IMR-90 (cell line): ENCODE measurements at regions not wholly inside any gene's neighbourhood (a gene's known extent, or its start where the extent isn't known, plus 50 kb on each side); places are given as distances from the start of the nearest gene placed in this dataset.

Experiments
- ATAC-seq: fragments of 200-7000 bp; cut with Tn5 transposase; 2 replicates; pipeline ENCODE4 v1.9.1; 2020; ENCODE audit warnings: low read depth, mild to moderate bottlenecking, moderate library complexity
- BruUV-seq: library from RNA; stranded (reverse); fragments of 400-500 nt; replicated peaks from 2 replicates; lab custom pipeline; 2021; lab: Mats Ljungman, UMichigan
- CTCF ChIA-PET: fragments of 300-600 bp; formaldehyde crosslinking; extraction: SDS; loops from one replicate; lab custom pipeline; 2021; ENCODE audit warnings: antibody characterized with exemption; lab: Yijun Ruan, JAX
- POLR2A ChIA-PET: fragments of 300-600 bp; sonication (Branson Sonifier 250); formaldehyde crosslinking; loops from one replicate; lab custom pipeline; 2022; ENCODE audit warnings: antibody characterized with exemption; ENCODE audit not compliant: unreplicated experiment; lab: Charles Lee
- DNase-seq: peaks from one replicate; pipeline ENCODE4 v3.0.0; 2013
- H2AFZ ChIP-seq: replicated peaks from 2 replicates; pipeline ENCODE3; 2013; ENCODE audit warnings: low read length, mild to moderate bottlenecking; ENCODE audit not compliant: poor library complexity
- H2AK5ac ChIP-seq: 2 replicates; pipeline ENCODE4 v1.6.1; 2013; ENCODE audit warnings: low read depth, low read length, inconsistent platforms
- H2AK9ac ChIP-seq: replicated peaks from 2 replicates; pipeline ENCODE3; 2013; ENCODE audit warnings: mild to moderate bottlenecking, low read depth, low read length, moderate library complexity; ENCODE audit not compliant: poor library complexity
- H2BK120ac ChIP-seq: 2 replicates; pipeline ENCODE4 v1.6.1; 2013; ENCODE audit warnings: low read depth, low read length, inconsistent platforms
- H2BK15ac ChIP-seq: 3 replicates; pipeline ENCODE4 v1.6.1; 2013; ENCODE audit warnings: low read depth, low read length, inconsistent platforms
- H2BK20ac ChIP-seq: 2 replicates; pipeline ENCODE4 v1.6.1; 2013; ENCODE audit warnings: low read depth, mild to moderate bottlenecking, inconsistent platforms, low read length, moderate library complexity
- H2BK5ac ChIP-seq: 2 replicates; pipeline ENCODE4 v1.6.1; 2013; ENCODE audit warnings: mild to moderate bottlenecking, low read depth, low read length, inconsistent platforms; ENCODE audit not compliant: poor library complexity, severe bottlenecking
- H3K14ac ChIP-seq: replicated peaks from 2 replicates; pipeline ENCODE4 v1.6.1; 2013; ENCODE audit warnings: low read depth, low read length, inconsistent platforms
- H3K18ac ChIP-seq: 2 replicates; pipeline ENCODE4 v1.6.1; 2013; ENCODE audit warnings: low read depth, low read length, control low read depth
- H3K23ac ChIP-seq: 2 replicates; pipeline ENCODE4 v1.6.1; 2013; ENCODE audit warnings: low read depth, low read length, inconsistent platforms
- H3K27ac ChIP-seq: 2 replicates; pipeline ENCODE4 v1.5.1; 2013; ENCODE audit warnings: mild to moderate bottlenecking, control low read depth, low read length; ENCODE audit not compliant: insufficient read depth
- H3K27me3 ChIP-seq: 2 replicates; pipeline ENCODE4 v1.6.1; 2013; ENCODE audit warnings: low read length; ENCODE audit not compliant: control insufficient read depth, insufficient read depth
- H3K36me3 ChIP-seq: 2 replicates; pipeline ENCODE4 v1.6.1; 2013; ENCODE audit warnings: low read length, mixed read lengths; ENCODE audit not compliant: control insufficient read depth, insufficient read depth
- H3K4ac ChIP-seq: 2 replicates; pipeline ENCODE4 v1.6.1; 2013; ENCODE audit warnings: low read depth, low read length, inconsistent platforms
- H3K4me1 ChIP-seq: 2 replicates; pipeline ENCODE4 v1.6.1; 2013; ENCODE audit warnings: low read length, mixed read lengths; ENCODE audit not compliant: control insufficient read depth, insufficient read depth
- H3K4me2 ChIP-seq: 2 replicates; pipeline ENCODE4 v1.6.1; 2013; ENCODE audit warnings: low read depth, mild to moderate bottlenecking, control low read depth, low read length, moderate library complexity
- H3K4me3 ChIP-seq: 2 replicates; pipeline ENCODE4 v1.5.1; 2013; ENCODE audit warnings: low read depth, mild to moderate bottlenecking, control low read depth, low read length, moderate library complexity; ENCODE audit not compliant: insufficient read depth
- H3K56ac ChIP-seq: 2 replicates; pipeline ENCODE4 v1.6.1; 2013; ENCODE audit warnings: low read length, inconsistent platforms; ENCODE audit not compliant: insufficient read depth; ENCODE audit errors: extremely low read depth
- H3K79me1 ChIP-seq, 2 experiments: 2 replicates each; pipeline ENCODE4 v1.6.1; 2013; ENCODE audit warnings: low read length in 2 of 2, inconsistent platforms in 1 of 2, low read depth in 1 of 2
- H3K9ac ChIP-seq: 2 replicates; pipeline ENCODE4 v1.6.1; 2013; ENCODE audit warnings: low read depth, low read length, control low read depth
- H3K9me1 ChIP-seq: 2 replicates; pipeline ENCODE4 v1.6.1; 2013; ENCODE audit warnings: low read length, inconsistent platforms; ENCODE audit not compliant: insufficient read depth
- H3K9me3 ChIP-seq: 2 replicates; pipeline ENCODE4 v1.6.1; 2013; ENCODE audit warnings: low read length; ENCODE audit not compliant: control insufficient read depth, insufficient read depth
- H4K20me1 ChIP-seq: 2 replicates; pipeline ENCODE4 v1.6.1; 2013; ENCODE audit warnings: low read length, inconsistent platforms; ENCODE audit not compliant: insufficient read depth
- H4K5ac ChIP-seq: 2 replicates; pipeline ENCODE4 v1.6.1; 2013; ENCODE audit warnings: mild to moderate bottlenecking, low read depth, low read length, control low read depth
- H4K8ac ChIP-seq, 2 experiments: 2 replicates each; pipeline ENCODE4 v1.6.1; 2013; ENCODE audit warnings: low read depth in 2 of 2, low read length in 2 of 2, control low read depth in 1 of 2, inconsistent platforms in 1 of 2
- H4K91ac ChIP-seq: 2 replicates; pipeline ENCODE4 v1.6.1; 2013; ENCODE audit warnings: low read depth, low read length, inconsistent platforms; ENCODE audit not compliant: insufficient read depth
- BHLHE40 ChIP-seq: fragments of 150-350 bp; IDR thresholded peaks from 2 replicates; pipeline ENCODE4 v1.6.1; 2016; ENCODE audit warnings: mild to moderate bottlenecking, low read depth, low read length
- CEBPB ChIP-seq: IDR thresholded peaks from 2 replicates; pipeline ENCODE4 v1.6.1; 2012; ENCODE audit warnings: low read depth, low read length, improper control_type of control experiment
- CHD1 ChIP-seq: IDR thresholded peaks from 2 replicates; pipeline ENCODE4 v1.6.1; 2012; ENCODE audit warnings: low read depth, low read length, improper control_type of control experiment
- FOS ChIP-seq: fragments of 150-350 bp; IDR thresholded peaks from 2 replicates; pipeline ENCODE4 v1.6.1; 2016; ENCODE audit warnings: low read depth, low read length
- MAFK ChIP-seq: IDR thresholded peaks from 2 replicates; pipeline ENCODE4 v1.6.1; 2012; ENCODE audit warnings: low read depth, low read length, improper control_type of control experiment
- MAZ ChIP-seq: IDR thresholded peaks from 2 replicates; pipeline ENCODE4 v1.6.1; 2012; ENCODE audit warnings: low read depth, mild to moderate bottlenecking, low read length, improper control_type of control experiment, moderate library complexity, borderline replicate concordance
- MXI1 ChIP-seq: IDR thresholded peaks from 2 replicates; pipeline ENCODE4 v1.6.1; 2012; ENCODE audit warnings: low read depth, mild to moderate bottlenecking, low read length, moderate library complexity, borderline replicate concordance
- NFE2L2 ChIP-seq: fragments of 150-350 bp; IDR thresholded peaks from 2 replicates; pipeline ENCODE4 v1.6.1; 2016; ENCODE audit warnings: low read depth, mild to moderate bottlenecking, low read length
- POLR2A ChIP-seq: IDR thresholded peaks from 2 replicates; pipeline ENCODE4 v1.6.1; 2012; ENCODE audit warnings: mild to moderate bottlenecking, low read depth, low read length
- RAD21 ChIP-seq: IDR thresholded peaks from 2 replicates; pipeline ENCODE4 v1.6.1; 2012; ENCODE audit warnings: low read length, improper control_type of control experiment
- RCOR1 ChIP-seq: IDR thresholded peaks from 2 replicates; pipeline ENCODE4 v1.6.1; 2012; ENCODE audit warnings: mild to moderate bottlenecking, low read length, improper control_type of control experiment; ENCODE audit not compliant: insufficient replicate concordance
- RFX5 ChIP-seq: IDR thresholded peaks from 2 replicates; pipeline ENCODE4 v1.8.0; 2012; ENCODE audit warnings: low read depth, mild to moderate bottlenecking, low read length, moderate library complexity
- SMC3 ChIP-seq: fragments of 150-350 bp; IDR thresholded peaks from 2 replicates; pipeline ENCODE4 v1.6.1; 2016; ENCODE audit warnings: low read depth, mild to moderate bottlenecking, antibody characterized with exemption, low read length, moderate library complexity
- WGBS, 2 experiments: methylation state at CpG; one replicate each; pipeline versions ENCODE4 v1.1.5 to v1.1.7; 2013; ENCODE audit warnings: missing lambda C conversion rate in 2 of 2; ENCODE audit not compliant: insufficient read length in 1 of 2; ENCODE audit errors: extremely low coverage in 2 of 2; 5-methylcytosine and 5-hydroxymethylcytosine counted together
- dilution Hi-C: fragments of 300-500 bp; cut with HindIII; formaldehyde crosslinking; loops from one replicate; pipeline ENCODE4 v1.14.3; 2018; ENCODE audit warnings: low sequenced_read_pairs; ENCODE audit not compliant: unreplicated experiment
- in situ Hi-C: fragments of 300-500 bp; cut with MboI; formaldehyde crosslinking; loops from 3 replicates; pipeline ENCODE4 v1.14.3; 2019; ENCODE audit warnings: low sequenced_read_pairs, inconsistent platforms, mixed read lengths
- intact Hi-C: fragments of 100-400 bp; cut with micrococcal nuclease; formaldehyde crosslinking; loops from 2 replicates; pipeline ENCODE4 v1.10.0; 2022
- TF ChIP-seq, protein P1 (sequence below): fragments of 150-350 bp; IDR thresholded peaks from 2 replicates; pipeline ENCODE4 v1.6.1; 2017; ENCODE audit warnings: mild to moderate bottlenecking, antibody characterized with exemption, low read length, low read depth
- TF ChIP-seq, protein P2 (sequence below): conservative IDR thresholded peaks from 2 replicates; pipeline ENCODE4 v1.5.1; 2012; ENCODE audit warnings: mild to moderate bottlenecking, low read depth, low read length, improper control_type of control experiment
- TF ChIP-seq, protein P3 (sequence below): fragments of 150-350 bp; IDR thresholded peaks from 2 replicates; pipeline ENCODE4 v1.6.1; 2016; ENCODE audit warnings: low read depth, mild to moderate bottlenecking, low read length, moderate library complexity, borderline replicate concordance

DNA sequence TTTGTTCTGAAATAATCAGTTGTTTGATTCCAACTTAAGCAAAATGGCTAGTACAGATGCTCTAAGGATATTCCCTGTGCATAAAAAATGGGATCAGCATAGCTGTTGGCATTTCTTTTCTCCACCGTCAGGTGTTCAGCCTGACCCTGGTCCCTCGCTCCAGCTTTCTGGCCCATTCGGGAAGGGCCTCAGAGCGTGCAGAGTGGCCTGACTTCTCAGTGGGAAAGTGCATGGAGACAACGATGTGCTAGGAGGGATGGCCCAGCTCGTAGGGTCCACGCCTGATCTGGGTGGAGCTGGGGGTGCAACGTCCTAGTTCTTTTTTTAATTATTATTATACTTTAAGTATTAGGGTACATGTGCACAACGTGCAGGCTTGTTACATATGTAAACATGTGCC, 319.1 kb upstream of the IRX4 start:
- H2BK120ac ChIP-seq, result no peak overlapping the region
- dilution Hi-C loops, result no loop called here
- H3K23ac ChIP-seq, result no peak overlapping the region
- no peak for ATAC-seq
- H4K5ac ChIP-seq, result no peak overlapping the region
- DNase-seq, result no peak
- no peak overlapping the region for H2AFZ ChIP-seq
- H3K4me3 ChIP-seq, result no peak overlapping the region
- POLR2A ChIA-PET, result no interaction called here
- no peak overlapping the region for H3K14ac ChIP-seq
- H3K18ac ChIP-seq, result no peak overlapping the region
- TF ChIP-seq MAFK (no peak), CEBPB (no peak), NFE2L2 (no peak), MXI1 (no peak), RFX5 (no peak), POLR2A (no peak), RCOR1 (no peak), BHLHE40 (no peak), MAZ (no peak), FOS (no peak), RAD21 (no peak), CHD1 (no peak), SMC3 (no peak)
- TF ChIP-seq, protein P1, sequence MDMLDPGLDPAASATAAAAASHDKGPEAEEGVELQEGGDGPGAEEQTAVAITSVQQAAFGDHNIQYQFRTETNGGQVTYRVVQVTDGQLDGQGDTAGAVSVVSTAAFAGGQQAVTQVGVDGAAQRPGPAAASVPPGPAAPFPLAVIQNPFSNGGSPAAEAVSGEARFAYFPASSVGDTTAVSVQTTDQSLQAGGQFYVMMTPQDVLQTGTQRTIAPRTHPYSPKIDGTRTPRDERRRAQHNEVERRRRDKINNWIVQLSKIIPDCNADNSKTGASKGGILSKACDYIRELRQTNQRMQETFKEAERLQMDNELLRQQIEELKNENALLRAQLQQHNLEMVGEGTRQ, result no peak
- TF ChIP-seq, protein P2, sequence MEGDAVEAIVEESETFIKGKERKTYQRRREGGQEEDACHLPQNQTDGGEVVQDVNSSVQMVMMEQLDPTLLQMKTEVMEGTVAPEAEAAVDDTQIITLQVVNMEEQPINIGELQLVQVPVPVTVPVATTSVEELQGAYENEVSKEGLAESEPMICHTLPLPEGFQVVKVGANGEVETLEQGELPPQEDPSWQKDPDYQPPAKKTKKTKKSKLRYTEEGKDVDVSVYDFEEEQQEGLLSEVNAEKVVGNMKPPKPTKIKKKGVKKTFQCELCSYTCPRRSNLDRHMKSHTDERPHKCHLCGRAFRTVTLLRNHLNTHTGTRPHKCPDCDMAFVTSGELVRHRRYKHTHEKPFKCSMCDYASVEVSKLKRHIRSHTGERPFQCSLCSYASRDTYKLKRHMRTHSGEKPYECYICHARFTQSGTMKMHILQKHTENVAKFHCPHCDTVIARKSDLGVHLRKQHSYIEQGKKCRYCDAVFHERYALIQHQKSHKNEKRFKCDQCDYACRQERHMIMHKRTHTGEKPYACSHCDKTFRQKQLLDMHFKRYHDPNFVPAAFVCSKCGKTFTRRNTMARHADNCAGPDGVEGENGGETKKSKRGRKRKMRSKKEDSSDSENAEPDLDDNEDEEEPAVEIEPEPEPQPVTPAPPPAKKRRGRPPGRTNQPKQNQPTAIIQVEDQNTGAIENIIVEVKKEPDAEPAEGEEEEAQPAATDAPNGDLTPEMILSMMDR, result no peak
- TF ChIP-seq, protein P3, sequence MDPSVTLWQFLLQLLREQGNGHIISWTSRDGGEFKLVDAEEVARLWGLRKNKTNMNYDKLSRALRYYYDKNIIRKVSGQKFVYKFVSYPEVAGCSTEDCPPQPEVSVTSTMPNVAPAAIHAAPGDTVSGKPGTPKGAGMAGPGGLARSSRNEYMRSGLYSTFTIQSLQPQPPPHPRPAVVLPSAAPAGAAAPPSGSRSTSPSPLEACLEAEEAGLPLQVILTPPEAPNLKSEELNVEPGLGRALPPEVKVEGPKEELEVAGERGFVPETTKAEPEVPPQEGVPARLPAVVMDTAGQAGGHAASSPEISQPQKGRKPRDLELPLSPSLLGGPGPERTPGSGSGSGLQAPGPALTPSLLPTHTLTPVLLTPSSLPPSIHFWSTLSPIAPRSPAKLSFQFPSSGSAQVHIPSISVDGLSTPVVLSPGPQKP, result no peak
- BruUV-seq, result no TSS peak
- H4K20me1 ChIP-seq, result no peaks in the 10 kb centered on the region
- in situ Hi-C loops, result no loop called here
- no CpG with 5 or more reads among the region's 9 CpGs for WGBS, 2 experiments
- H3K9me1 ChIP-seq, result no peaks in the 10 kb centered on the region
- H3K4me1 ChIP-seq, result no peaks in the 10 kb centered on the region
- no peak overlapping the region for H2BK15ac ChIP-seq
- H3K4ac ChIP-seq, result no peak overlapping the region
- CTCF ChIA-PET, result no interaction called here
- no peak overlapping the region for H3K56ac ChIP-seq
- intact Hi-C loops, result no loop called here
- H3K79me1 ChIP-seq, result no peaks in the 10 kb centered on the region
- H2BK5ac ChIP-seq, result no peak overlapping the region
- H2AK9ac ChIP-seq, result no peak overlapping the region
- no peaks in the 10 kb centered on the region for H3K36me3 ChIP-seq
- no peak overlapping the region for H2BK20ac ChIP-seq
- no peak overlapping the region for H4K91ac ChIP-seq
- H2AK5ac ChIP-seq, result no peak overlapping the region
- H3K4me2 ChIP-seq, result no peak overlapping the region
- H4K8ac ChIP-seq, result no peak overlapping the region
- no peaks in the 10 kb centered on the region for H3K27me3 ChIP-seq
- no peak overlapping the region for H3K27ac ChIP-seq
- no peak overlapping the region for H3K9ac ChIP-seq
- H3K9me3 ChIP-seq, result peaks cover 33% of the 10 kb centered on the region
